Suprapubic skin (tissue), 4 donors: ENCODE measurements at regions not wholly inside any gene's neighbourhood (a gene's known extent, or its start where the extent isn't known, plus 50 kb on each side); places are given as distances from the start of the nearest gene placed in this dataset.

Source experiments
- CTCF ChIP-seq, 2 donors: fragments of 200-600 bp in 1 of 2; fragments of 450-650 bp in 1 of 2; sonication (generic) in 1 of 2; IDR thresholded peaks; one replicate each; pipeline ENCODE4 v1.5.1; 2016 to 2019; ENCODE audit warnings: antibody characterized with exemption in 2 of 2, mild to moderate bottlenecking in 1 of 2, moderate library complexity in 1 of 2
- EP300 ChIP-seq: sonication (generic); formaldehyde crosslinking; IDR thresholded peaks from one replicate; pipeline ENCODE4 v1.6.1; 2017; ENCODE audit warnings: antibody characterized with exemption
- POLR2A ChIP-seq, 2 donors: fragments of 450-650 bp; IDR thresholded peaks; one replicate each; pipeline ENCODE4 v1.6.1; 2017; ENCODE audit warnings: antibody characterized with exemption in 2 of 2, mild to moderate bottlenecking in 2 of 2, moderate library complexity in 2 of 2
- POLR2AphosphoS5 ChIP-seq, 3 donors: sonication (generic); formaldehyde crosslinking; IDR thresholded peaks; one replicate each; pipeline ENCODE4 v1.6.1; 2017; ENCODE audit warnings: antibody characterized with exemption in 3 of 3

- TF ChIP-seq CTCF (IDR thresholded peaks at IDR 0.05): no peak
- TF ChIP-seq EP300: no peak
- no peak for TF ChIP-seq POLR2A (IDR thresholded peaks at IDR 0.05)
- TF ChIP-seq POLR2AphosphoS5 (IDR thresholded peaks at IDR 0.05): no peak
Measured at GRCh38 chr2:5076599-5076998, 615.6 kb upstream of the SOX11 start.
